H9 (cell line): ENCODE measurements at regions not wholly inside any gene's neighbourhood (a gene's known extent, or its start where the extent isn't known, plus 50 kb on each side); places are given as distances from the start of the nearest gene placed in this dataset.

Source experiments
- DNase-seq: peaks from one replicate; pipeline ENCODE4 v3.0.0-alpha.2; 2017
- H2AFZ ChIP-seq: one replicate; pipeline ENCODE4 v1.6.1; 2013; ENCODE audit warnings: mild to moderate bottlenecking, low read length, control low read depth, moderate library complexity
- H2AK5ac ChIP-seq: 2 replicates; pipeline ENCODE4 v1.6.1; 2013; ENCODE audit warnings: low read length, control low read depth, mixed read lengths; ENCODE audit not compliant: insufficient read length
- H2BK120ac ChIP-seq: one replicate; pipeline ENCODE4 v1.6.1; 2013; ENCODE audit warnings: low read depth, mild to moderate bottlenecking, low read length, control low read depth, inconsistent platforms; ENCODE audit not compliant: poor library complexity, severe bottlenecking
- H2BK12ac ChIP-seq: 2 replicates; pipeline ENCODE4 v1.6.1; 2013; ENCODE audit warnings: low read length, control low read depth, mixed read lengths, low read depth; ENCODE audit not compliant: insufficient read length
- H2BK15ac ChIP-seq: 2 replicates; pipeline ENCODE4 v1.6.1; 2013; ENCODE audit warnings: low read depth, low read length, control low read depth
- H2BK20ac ChIP-seq: one replicate; pipeline ENCODE4 v1.6.1; 2013; ENCODE audit warnings: low read depth, mild to moderate bottlenecking, low read length, control low read depth, inconsistent platforms; ENCODE audit not compliant: poor library complexity, severe bottlenecking
- H2BK5ac ChIP-seq: 2 replicates; pipeline ENCODE4 v1.6.1; 2013; ENCODE audit warnings: low read length, control low read depth, mixed read lengths; ENCODE audit not compliant: insufficient read length
- H3K14ac ChIP-seq: 2 replicates; pipeline ENCODE4 v1.6.1; 2013; ENCODE audit warnings: low read length, control low read depth; ENCODE audit not compliant: insufficient read depth
- H3K18ac ChIP-seq: 2 replicates; pipeline ENCODE4 v1.6.1; 2013; ENCODE audit warnings: low read depth, mild to moderate bottlenecking, mixed read lengths, low read length, control low read depth; ENCODE audit not compliant: insufficient read length
- H3K23ac ChIP-seq: 2 replicates; pipeline ENCODE4 v1.6.1; 2013; ENCODE audit warnings: low read length, control low read depth, mixed read lengths, low read depth; ENCODE audit not compliant: insufficient read length
- H3K23me2 ChIP-seq: 2 replicates; pipeline ENCODE4 v1.6.1; 2013; ENCODE audit warnings: low read depth, mild to moderate bottlenecking, mixed read lengths, low read length, control low read depth; ENCODE audit not compliant: insufficient read length, poor library complexity, severe bottlenecking
- H3K27ac ChIP-seq: 2 replicates; pipeline ENCODE4 v1.5.1; 2013; ENCODE audit warnings: low read length, control low read depth, mixed read lengths, low read depth; ENCODE audit not compliant: insufficient read length
- H3K27me3 ChIP-seq: 2 replicates; pipeline ENCODE4 v1.6.1; 2013; ENCODE audit warnings: low read length, control low read depth, inconsistent platforms; ENCODE audit not compliant: insufficient read depth
- H3K4ac ChIP-seq: 2 replicates; pipeline ENCODE4 v1.6.1; 2013; ENCODE audit warnings: low read depth, mild to moderate bottlenecking, control low read depth, inconsistent platforms, low read length, moderate library complexity
- H3K4me1 ChIP-seq: 2 replicates; pipeline ENCODE4 v1.6.1; 2013; ENCODE audit warnings: low read length, control low read depth, inconsistent platforms; ENCODE audit not compliant: insufficient read depth
- H3K4me2 ChIP-seq: 2 replicates; pipeline ENCODE4 v1.6.1; 2013; ENCODE audit warnings: low read length, control low read depth, mixed read lengths; ENCODE audit not compliant: insufficient read length, insufficient read depth
- H3K56ac ChIP-seq: 2 replicates; pipeline ENCODE4 v1.6.1; 2013; ENCODE audit warnings: low read depth, mild to moderate bottlenecking, mixed read lengths, low read length, control low read depth; ENCODE audit not compliant: insufficient read length
- H3K79me1 ChIP-seq: 2 replicates; pipeline ENCODE4 v1.6.1; 2013; ENCODE audit warnings: low read depth, mild to moderate bottlenecking, moderate library complexity, low read length, control low read depth, inconsistent platforms; ENCODE audit not compliant: insufficient read depth, poor library complexity, severe bottlenecking
- H3K79me2 ChIP-seq: 2 replicates; pipeline ENCODE4 v1.6.1; 2013; ENCODE audit warnings: low read length, control low read depth, inconsistent platforms; ENCODE audit not compliant: insufficient read depth
- H3K9ac ChIP-seq: 2 replicates; pipeline ENCODE4 v1.6.1; 2013; ENCODE audit warnings: low read length, control low read depth, mixed read lengths; ENCODE audit not compliant: insufficient read length; ENCODE audit errors: extremely low read depth
- H3K9me3 ChIP-seq: one replicate; pipeline ENCODE4 v1.6.1; 2013; ENCODE audit warnings: low read depth, low read length, inconsistent platforms; ENCODE audit not compliant: control insufficient read depth
- H3T11ph ChIP-seq: one replicate; pipeline ENCODE4 v1.6.1; 2013; ENCODE audit warnings: mild to moderate bottlenecking, low read length, control low read depth, inconsistent platforms
- H4K20me1 ChIP-seq: one replicate; pipeline ENCODE4 v1.6.1; 2013; ENCODE audit not compliant: control insufficient read depth, insufficient read length, insufficient read depth
- H4K5ac ChIP-seq: 2 replicates; pipeline ENCODE4 v1.6.1; 2013; ENCODE audit warnings: low read depth, mild to moderate bottlenecking, mixed read lengths, low read length, control low read depth; ENCODE audit not compliant: insufficient read length
- H4K8ac ChIP-seq: replicated peaks from 2 replicates; pipeline ENCODE4 v1.6.1; 2013; ENCODE audit warnings: low read length, control low read depth, mixed read lengths, low read depth; ENCODE audit not compliant: insufficient read length
- H4K91ac ChIP-seq: 2 replicates; pipeline ENCODE4 v1.6.1; 2013; ENCODE audit warnings: low read depth, mild to moderate bottlenecking, moderate library complexity, mixed read lengths, low read length, control low read depth; ENCODE audit not compliant: insufficient read length
- H3K27ac Mint-ChIP-seq, 3 experiments: 2 replicates in 2 of 3; 3 replicates in 1 of 3; pipeline ENCODE4 v1.8.0; 2020 to 2021; ENCODE audit warnings: mixed read lengths in 3 of 3, mild to moderate bottlenecking in 1 of 3, moderate library complexity in 1 of 3
- H3K27me3 Mint-ChIP-seq: 2 replicates; pipeline ENCODE4 v1.8.0; 2021; ENCODE audit warnings: low read depth, mild to moderate bottlenecking, moderate library complexity, mixed read lengths
- H3K36me3 Mint-ChIP-seq, 3 experiments: 2 replicates in 2 of 3; 3 replicates in 1 of 3; pipeline ENCODE4 v1.8.0; 2020 to 2021; ENCODE audit warnings: low read depth in 3 of 3, mixed read lengths in 3 of 3; ENCODE audit not compliant: insufficient read depth in 1 of 3
- H3K4me1 Mint-ChIP-seq, 2 experiments: 2 replicates each; pipeline ENCODE4 v1.8.0; 2020; ENCODE audit warnings: mixed read lengths in 2 of 2
- H3K4me3 Mint-ChIP-seq, 2 experiments: 2 replicates in 1 of 2; 3 replicates in 1 of 2; pipeline ENCODE4 v1.8.0; 2020 to 2021; ENCODE audit warnings: mild to moderate bottlenecking in 2 of 2, mixed read lengths in 2 of 2, moderate library complexity in 1 of 2
- H3K9me3 Mint-ChIP-seq, 2 experiments: 2 replicates in 1 of 2; 3 replicates in 1 of 2; pipeline ENCODE4 v1.8.0; 2020; ENCODE audit warnings: mild to moderate bottlenecking in 2 of 2, mixed read lengths in 2 of 2, moderate library complexity in 1 of 2
- CTCF ChIP-seq: fragments of 200-600 bp; sonication (generic); conservative IDR thresholded peaks from 3 replicates; pipeline ENCODE4 v1.8.0; 2021; ENCODE audit warnings: antibody characterized with exemption, mild to moderate bottlenecking
- WGBS: extraction: QIAGEN DNeasy Blood & Tissue Kit; methylation state at CpG from one replicate; pipeline ENCODE4 v1.1.7; 2013; ENCODE audit warnings: missing lambda C conversion rate, low lambda C conversion rate, mixed read lengths; ENCODE audit not compliant: insufficient read length; ENCODE audit errors: extremely low coverage; 5-methylcytosine and 5-hydroxymethylcytosine counted together

GRCh38 chr3:135739779-135740178 lies 225.7 kb upstream of the PPP2R3A start:
- no peak overlapping the region for H3K18ac ChIP-seq
- WGBS: no CpG with 5 or more reads among the region's 2 CpGs
- no peak overlapping the region for H3K23ac ChIP-seq
- H2AFZ ChIP-seq: no peak overlapping the region
- H3K9ac ChIP-seq: no peak overlapping the region
- H3K4ac ChIP-seq: no peak overlapping the region
- no peak overlapping the region for H2BK120ac ChIP-seq
- no peak overlapping the region for H3K4me3 Mint-ChIP-seq
- no peak overlapping the region for H2BK15ac ChIP-seq
- no peaks in the 10 kb centered on the region for H3K79me2 ChIP-seq
- no peak overlapping the region for H3K27ac ChIP-seq
- H2AK5ac ChIP-seq: no peak overlapping the region
- H4K20me1 ChIP-seq: no peaks in the 10 kb centered on the region
- H3K79me1 ChIP-seq: no peaks in the 10 kb centered on the region
- no peak for TF ChIP-seq CTCF
- no peak overlapping the region for H2BK20ac ChIP-seq
- peaks cover 2% of the 10 kb centered on the region for H3K27me3 Mint-ChIP-seq
- no peak overlapping the region for H4K8ac ChIP-seq
- H3K36me3 Mint-ChIP-seq: peaks cover 0 to 6% (median 2%) of the 10 kb centered on the region in 3 experiments; a peak in 3 of 7 replicates
- peaks cover 13 to 15% of the 10 kb centered on the region in 2 experiments for H3K4me1 Mint-ChIP-seq
- H3K4me2 ChIP-seq: no peak overlapping the region
- no peak for DNase-seq
- no peak overlapping the region for H3K56ac ChIP-seq
- H3K9me3 ChIP-seq: no peaks in the 10 kb centered on the region
- H4K5ac ChIP-seq: no peak overlapping the region
- H3K9me3 Mint-ChIP-seq: peaks cover 8 to 9% of the 10 kb centered on the region in 2 experiments; a peak in 4 of 5 replicates
- no peak overlapping the region for H2BK12ac ChIP-seq
- no peak overlapping the region for H3T11ph ChIP-seq
- no peak overlapping the region for H3K27ac Mint-ChIP-seq
- no peaks in the 10 kb centered on the region; the same call in 1 of the 2 replicates for H3K4me1 ChIP-seq
- H3K14ac ChIP-seq: no peak overlapping the region
- no peak overlapping the region for H2BK5ac ChIP-seq
- H4K91ac ChIP-seq: no peak overlapping the region
- no peaks in the 10 kb centered on the region for H3K23me2 ChIP-seq
- H3K27me3 ChIP-seq: no peaks in the 10 kb centered on the region
